ENCODE measurements at regions not wholly inside any gene's neighbourhood (a gene's known extent, or its start where the extent isn't known, plus 50 kb on each side); places are given as distances from the start of the nearest gene placed in this dataset.

DNA sequence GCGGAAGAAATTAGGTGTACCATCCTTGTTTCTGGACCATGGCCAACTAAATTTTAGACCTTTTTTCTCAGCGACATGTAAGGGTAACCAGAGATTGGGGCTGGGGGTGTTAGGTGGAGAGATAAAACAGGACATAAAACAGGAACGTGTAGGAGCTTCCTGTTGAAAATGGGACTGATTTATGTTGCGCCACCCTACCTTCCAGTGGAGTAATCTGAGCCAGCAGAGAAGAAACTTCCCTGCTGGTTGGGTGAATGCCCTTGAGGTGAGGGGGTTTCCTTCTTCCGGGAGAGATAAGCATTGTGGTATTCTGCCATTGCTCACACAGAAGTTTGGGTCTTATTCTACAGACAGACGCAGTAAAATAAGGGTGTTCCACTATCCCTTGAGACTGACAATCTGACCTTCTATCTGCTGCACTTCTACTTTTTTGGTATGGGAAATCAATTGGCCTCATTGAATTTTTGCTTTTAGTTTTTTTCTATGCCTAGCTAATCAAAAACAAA lies 417.6 kb downstream of the PCNX1 start (continued):
- TF ChIP-seq ZNF318 (IDR thresholded peaks at IDR 0.05; ENCODE audit: borderline replicate concordance in 1 of 2, low read depth in 1 of 2) = no peak
- TF ChIP-seq MYNN (IDR thresholded peaks at IDR 0.05) = no peak
- TF ChIP-seq MYNN (CRISPR knock-in tag; IDR thresholded peaks at IDR 0.05) = no peak
- TF ChIP-seq CTBP1 (IDR thresholded peaks at IDR 0.05; ENCODE audit: borderline replicate concordance) = peak; percentile 69
- peak in 1 of 2 experiments; percentile 80; a peak in 2 of 4 replicates for TF ChIP-seq ETV6 (IDR thresholded peaks at IDR 0.05; ENCODE audit: borderline replicate concordance in 1 of 2, low read depth in 2 of 2, low read length in 1 of 2)
- TF ChIP-seq ETV6 (CRISPR knock-in tag; IDR thresholded peaks at IDR 0.05; ENCODE audit: borderline replicate concordance) = no peak
- TF ChIP-seq ZNF24 (IDR thresholded peaks at IDR 0.05) = no peak
- TF ChIP-seq, protein P1, sequence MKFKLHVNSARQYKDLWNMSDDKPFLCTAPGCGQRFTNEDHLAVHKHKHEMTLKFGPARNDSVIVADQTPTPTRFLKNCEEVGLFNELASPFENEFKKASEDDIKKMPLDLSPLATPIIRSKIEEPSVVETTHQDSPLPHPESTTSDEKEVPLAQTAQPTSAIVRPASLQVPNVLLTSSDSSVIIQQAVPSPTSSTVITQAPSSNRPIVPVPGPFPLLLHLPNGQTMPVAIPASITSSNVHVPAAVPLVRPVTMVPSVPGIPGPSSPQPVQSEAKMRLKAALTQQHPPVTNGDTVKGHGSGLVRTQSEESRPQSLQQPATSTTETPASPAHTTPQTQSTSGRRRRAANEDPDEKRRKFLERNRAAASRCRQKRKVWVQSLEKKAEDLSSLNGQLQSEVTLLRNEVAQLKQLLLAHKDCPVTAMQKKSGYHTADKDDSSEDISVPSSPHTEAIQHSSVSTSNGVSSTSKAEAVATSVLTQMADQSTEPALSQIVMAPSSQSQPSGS (CRISPR knock-in tag; IDR thresholded peaks at IDR 0.05) = no peak
- TF ChIP-seq SMARCE1 (IDR thresholded peaks at IDR 0.05) = peak; percentile 74
- peak; percentile 18; the same call in 1 of the 2 replicates for TF ChIP-seq SPI1 (IDR thresholded peaks at IDR 0.05; ENCODE audit: borderline replicate concordance, low read depth, low read length)
- no peak for TF ChIP-seq PURB (CRISPR knock-in tag; IDR thresholded peaks at IDR 0.05; ENCODE audit: low read depth)
- no peak for TF ChIP-seq MYBL2 (IDR thresholded peaks at IDR 0.05; ENCODE audit: low read depth)
- TF ChIP-seq MYBL2 (CRISPR knock-in tag; IDR thresholded peaks at IDR 0.05; ENCODE audit: borderline replicate concordance) = no peak
- TF ChIP-seq NCOR1 (IDR thresholded peaks at IDR 0.05) = peak; percentile 50
- TF ChIP-seq YY1 (IDR thresholded peaks at IDR 0.05; ENCODE audit: borderline replicate concordance in 1 of 3, control insufficient read depth in 1 of 3, extremely low read depth in 1 of 3, insufficient read depth in 3 of 3, insufficient read length in 1 of 3, insufficient replicate concordance in 2 of 3, low read depth in 1 of 3, low read length in 2 of 3) = no peak
- peak; percentile 43 for TF ChIP-seq TCF3 (CRISPR knock-in tag; IDR thresholded peaks at IDR 0.05)
- no peak for TF ChIP-seq ZNF551 (CRISPR knock-in tag; IDR thresholded peaks at IDR 0.05)
- TF ChIP-seq TAL1 (IDR thresholded peaks at IDR 0.05) = peak; percentile 57
- no peak for TF ChIP-seq SIN3A (IDR thresholded peaks at IDR 0.05; ENCODE audit: borderline replicate concordance in 2 of 2, control insufficient read depth in 1 of 2, low read depth in 2 of 2, low read length in 2 of 2)
- TF ChIP-seq EGR1 (conservative IDR thresholded peaks at IDR 0.05) = peak; percentile 34; the same call in 1 of the 2 replicates

All from K562 (cell line).